ENCODE measurements at regions not wholly inside any gene's neighbourhood (a gene's known extent, or its start where the extent isn't known, plus 50 kb on each side); places are given as distances from the start of the nearest gene placed in this dataset.

- intact Hi-C loops (cut with DNase I), result no loop called here
- DNase-seq (ENCODE audit: low spot score), result no peak
- Histone ChIP-seq H3K4me1 (replicated peaks) (no peaks in the 10 kb centered on the region), H3K9me3 (no peaks in the 10 kb centered on the region), H3K36me3 (no peaks in the 10 kb centered on the region), H3K27ac (no peak overlapping the region), H3K4me3 (no peak overlapping the region), H3K27me3 (replicated peaks; ENCODE audit: insufficient read depth) (no peaks in the 10 kb centered on the region)
- TF ChIP-seq POLR2AphosphoS5 (IDR thresholded peaks at IDR 0.05), result no peak
- no peak for TF ChIP-seq CTCF (IDR thresholded peaks at IDR 0.05)
- TF ChIP-seq POLR2A (IDR thresholded peaks at IDR 0.05), result no peak
These were observed 150.0 kb upstream of the NEBL start for GRCh38 chr10:21047096-21047495.

- Histone ChIP-seq H3K9me3 (no peaks in the 10 kb centered on the region), H3K4me3 (no peak overlapping the region), H3K36me3 (no peaks in the 10 kb centered on the region), H3K27ac (no peak overlapping the region), H3K4me1 (replicated peaks) (no peaks in the 10 kb centered on the region), H3K27me3 (replicated peaks; ENCODE audit: insufficient read depth) (no peaks in the 10 kb centered on the region)
- 96% methylated on average over 4 of the region's 4 CpGs for WGBS
- no peak for TF ChIP-seq CTCF (IDR thresholded peaks at IDR 0.05)
- no peak for TF ChIP-seq POLR2A (IDR thresholded peaks at IDR 0.05)
- no peak for TF ChIP-seq POLR2AphosphoS5 (IDR thresholded peaks at IDR 0.05)
- DNase-seq (ENCODE audit: low spot score), result no peak
- intact Hi-C loops (cut with DNase I), result no loop called here
These were observed 145.9 kb upstream of the NEBL start for GRCh38 chr10:21043044-21043443.

GRCh38 chr10:21042536-21042935, 145.4 kb upstream of the NEBL start:
- no peak overlapping the region for H3K27ac ChIP-seq
- intact Hi-C loops (cut with DNase I), result no loop called here
- no peaks in the 10 kb centered on the region for H3K27me3 ChIP-seq (replicated peaks; ENCODE audit: insufficient read depth)
- no peak for DNase-seq (ENCODE audit: low spot score)
- no peaks in the 10 kb centered on the region for H3K36me3 ChIP-seq
- no peaks in the 10 kb centered on the region for H3K9me3 ChIP-seq
- WGBS, result 85% methylated on average over 1 of the region's 1 CpG
- no peak for TF ChIP-seq CTCF (IDR thresholded peaks at IDR 0.05)
- TF ChIP-seq POLR2AphosphoS5 (IDR thresholded peaks at IDR 0.05), result no peak
- no peak for TF ChIP-seq POLR2A (IDR thresholded peaks at IDR 0.05)
- H3K4me3 ChIP-seq, result no peak overlapping the region
- no peaks in the 10 kb centered on the region for H3K4me1 ChIP-seq (replicated peaks)

- TF ChIP-seq POLR2AphosphoS5 (IDR thresholded peaks at IDR 0.05) (no peak), CTCF (IDR thresholded peaks at IDR 0.05) (no peak), POLR2A (IDR thresholded peaks at IDR 0.05) (no peak)
- Histone ChIP-seq H3K27ac (no peak overlapping the region), H3K36me3 (no peaks in the 10 kb centered on the region), H3K27me3 (replicated peaks; ENCODE audit: insufficient read depth) (no peaks in the 10 kb centered on the region), H3K9me3 (no peaks in the 10 kb centered on the region), H3K4me3 (no peak overlapping the region), H3K4me1 (replicated peaks) (no peaks in the 10 kb centered on the region)
- intact Hi-C loops (cut with DNase I), result no loop called here
- no peak for DNase-seq (ENCODE audit: low spot score)
- WGBS, result 91% methylated on average over 10 of the region's 10 CpGs
These were observed 144.8 kb upstream of the NEBL start for GRCh38 chr10:21041763-21042458.

- H3K27ac ChIP-seq, result no peak overlapping the region
- no peak overlapping the region for H3K4me3 ChIP-seq
- 89% methylated on average over 3 of the region's 3 CpGs for WGBS
- no peaks in the 10 kb centered on the region for H3K9me3 ChIP-seq
- H3K36me3 ChIP-seq, result no peaks in the 10 kb centered on the region
- DNase-seq (ENCODE audit: low spot score), result no peak
- H3K4me1 ChIP-seq (replicated peaks), result no peaks in the 10 kb centered on the region
- TF ChIP-seq POLR2A (IDR thresholded peaks at IDR 0.05) (no peak), POLR2AphosphoS5 (IDR thresholded peaks at IDR 0.05) (no peak), CTCF (IDR thresholded peaks at IDR 0.05) (no peak)
- intact Hi-C loops (cut with DNase I), result no loop called here
- no peaks in the 10 kb centered on the region for H3K27me3 ChIP-seq (replicated peaks; ENCODE audit: insufficient read depth)
These were observed 142.6 kb upstream of the NEBL start for GRCh38 chr10:21039721-21040120.
